ENCODE measurements at regions not wholly inside any gene's neighbourhood (a gene's known extent, or its start where the extent isn't known, plus 50 kb on each side); places are given as distances from the start of the nearest gene placed in this dataset.
"Not testable (repeated sequence)": the region's sequence is repeated elsewhere in the genome, so short reads cannot be mapped to it uniquely, and the experiment has no call there.

- TF ChIP-seq CTCF, POLR2A (IDR thresholded peaks at IDR 0.05): not testable (repeated sequence)
These were observed 308.7 kb upstream of the ANKRD20A1 start for GRCh38 chr9:67550044-67550443.
